MM.1S (cell line): ENCODE measurements at regions not wholly inside any gene's neighbourhood (a gene's known extent, or its start where the extent isn't known, plus 50 kb on each side); places are given as distances from the start of the nearest gene placed in this dataset.

Experiments used
- CTCF ChIP-seq: fragments of 300-600 bp; sonication (generic); IDR thresholded peaks from 2 replicates; pipeline ENCODE4 v1.5.1; 2016; ENCODE audit warnings: antibody characterized with exemption, low read length, mixed read lengths
- EZH2phosphoT487 ChIP-seq: fragments of 300-600 bp; sonication (generic); IDR thresholded peaks from 2 replicates; pipeline ENCODE4 v1.6.1; 2018; ENCODE audit warnings: antibody characterized with exemption, low read length

GRCh38 chr6:76867182-76867581 lies 596.1 kb downstream of the HTR1B start:
- TF ChIP-seq CTCF (no peak), EZH2phosphoT487 (no peak)
